GM18909 (cell line): ENCODE measurements at regions not wholly inside any gene's neighbourhood (a gene's known extent, or its start where the extent isn't known, plus 50 kb on each side); places are given as distances from the start of the nearest gene placed in this dataset.
A peak's percentile ranks its signal among the peaks of the same experiment; 100 is the strongest.

Source experiments
- ATAC-seq: cut with Tn5 transposase; IDR thresholded peaks from one replicate; pipeline ENCODE4 v1.9.1; 2021; ENCODE audit warnings: mild to moderate bottlenecking; ENCODE audit not compliant: unreplicated experiment, poor library complexity

GRCh38 chr7:24175603-24176002 is 108.4 kb upstream of the NPY start:
- no peak for ATAC-seq

- no peak for ATAC-seq
Observed at GRCh38 chr7:24178811-24179570, 105.0 kb upstream of the NPY start.

GRCh38 chr7:24191362-24191761 is 92.6 kb upstream of the NPY start:
- no peak for ATAC-seq

- ATAC-seq = no peak
Observed at GRCh38 chr7:24192053-24192452, 91.9 kb upstream of the NPY start.

- ATAC-seq = no peak
Observed at GRCh38 chr7:24192691-24193090, 91.3 kb upstream of the NPY start.

- ATAC-seq = no peak
Observed at GRCh38 chr7:24197852-24198251, 86.1 kb upstream of the NPY start.

GRCh38 chr7:24199978-24200377 is 84.0 kb upstream of the NPY start:
- ATAC-seq = no peak

GRCh38 chr7:24200407-24200966 is 83.5 kb upstream of the NPY start:
- ATAC-seq = no peak

- ATAC-seq = no peak
Observed at GRCh38 chr7:24201226-24201625, 82.8 kb upstream of the NPY start.

GRCh38 chr7:24212073-24212472 is 71.9 kb upstream of the NPY start:
- no peak for ATAC-seq

- no peak for ATAC-seq
Observed at GRCh38 chr7:24213311-24213710, 70.7 kb upstream of the NPY start.

- no peak for ATAC-seq
Observed at GRCh38 chr7:24214670-24215069, 69.3 kb upstream of the NPY start.

- no peak for ATAC-seq
Observed at GRCh38 chr7:24216576-24217125, 67.3 kb upstream of the NPY start.

GRCh38 chr7:24221500-24221899 is 62.5 kb upstream of the NPY start:
- no peak for ATAC-seq

GRCh38 chr7:24227068-24227467 is 56.9 kb upstream of the NPY start:
- peak; percentile 62 for ATAC-seq

- peak; percentile 93 for ATAC-seq
Observed at GRCh38 chr7:24227603-24228359, 56.2 kb upstream of the NPY start.

- ATAC-seq = no peak
Observed at GRCh38 chr7:24229481-24230226, 54.3 kb upstream of the NPY start.

- no peak for ATAC-seq
Observed at GRCh38 chr7:24231493-24231892, 52.5 kb upstream of the NPY start.

GRCh38 chr7:24233386-24233785 is 50.6 kb upstream of the NPY start:
- no peak for ATAC-seq
